Thyroid gland (tissue), 4 donors: ENCODE measurements at regions not wholly inside any gene's neighbourhood (a gene's known extent, or its start where the extent isn't known, plus 50 kb on each side); places are given as distances from the start of the nearest gene placed in this dataset.

Source experiments
- DNase-seq, 2 donors: peaks; one replicate each; pipeline ENCODE4 v3.0.0-alpha.2; 2019
- H3K27ac ChIP-seq, 3 donors: fragments of 200-600 bp; sonication (generic); 1 replicate in 2 of 3; 2 replicates in 1 of 3; pipeline ENCODE4 v1.5.1; 2016 to 2019; ENCODE audit warnings: mild to moderate bottlenecking in 1 of 3, moderate library complexity in 1 of 3
- H3K27me3 ChIP-seq: fragments of 200-600 bp; sonication (generic); one replicate; pipeline ENCODE4 v1.5.1; 2019
- H3K36me3 ChIP-seq, 2 donors: fragments of 200-600 bp; sonication (generic); one replicate each; pipeline ENCODE4 v1.5.1; 2016 to 2019
- H3K4me1 ChIP-seq, 2 donors: fragments of 200-600 bp; sonication (generic); one replicate each; pipeline ENCODE4 v1.5.1; 2017 to 2019
- H3K4me3 ChIP-seq, 3 donors: fragments of 200-600 bp; sonication (generic); replicated peaks in 1 of 3; 1 replicate in 2 of 3; 2 replicates in 1 of 3; pipeline ENCODE4 v1.5.1; 2016; ENCODE audit warnings: mild to moderate bottlenecking in 1 of 3
- H3K9me3 ChIP-seq: fragments of 200-600 bp; sonication (generic); one replicate; pipeline ENCODE4 v1.5.1; 2017
- POLR2A ChIP-seq, 2 donors: fragments of 450-650 bp; IDR thresholded peaks; one replicate each; pipeline ENCODE4 v1.6.1; 2017; ENCODE audit warnings: antibody characterized with exemption in 2 of 2, mild to moderate bottlenecking in 2 of 2, moderate library complexity in 1 of 2
- WGBS, 2 donors: methylation state at CpG; one replicate each; pipeline ENCODE4 v1.1.5; 2017; 5-methylcytosine and 5-hydroxymethylcytosine counted together
- intact Hi-C: fragments of 100-400 bp; cut with DNase I; formaldehyde crosslinking; loops from one replicate; pipeline ENCODE4 v1.15.1; 2023
- TF ChIP-seq, protein P1 (sequence below), 6 experiments: fragments of 200-600 bp in 3 of 6; fragments of 450-650 bp in 3 of 6; sonication (generic) in 3 of 6; IDR thresholded peaks; one replicate each; pipeline ENCODE4 v1.5.1; 2016 to 2019; ENCODE audit warnings: antibody characterized with exemption in 6 of 6, mild to moderate bottlenecking in 2 of 6, inconsistent platforms in 1 of 6, moderate library complexity in 1 of 6

DNA sequence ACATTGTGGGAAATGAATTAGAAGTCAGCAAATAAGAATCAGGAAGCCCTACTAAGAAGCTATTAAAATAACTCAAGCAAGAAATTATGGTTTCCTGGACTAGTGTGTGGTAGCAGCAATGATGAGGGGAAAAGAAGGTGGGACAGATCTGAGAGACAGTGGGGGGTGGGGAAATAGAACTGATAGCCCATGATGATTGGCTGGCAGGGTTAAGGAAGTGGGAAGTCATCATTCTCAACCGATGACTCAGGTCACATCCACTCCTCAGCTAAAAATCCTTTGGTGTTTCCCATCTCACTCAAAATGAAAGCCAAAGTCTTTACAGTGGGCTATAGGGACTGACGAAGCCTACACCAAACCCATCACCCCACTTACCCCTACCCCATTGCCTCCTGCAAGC is 153.9 kb upstream of the ARHGEF26 start:
- Histone ChIP-seq H3K9me3 (no peaks in the 10 kb centered on the region), H3K27ac (no peak overlapping the region), H3K27me3 (no peaks in the 10 kb centered on the region), H3K36me3 (no peaks in the 10 kb centered on the region), H3K4me1 (no peaks in the 10 kb centered on the region), H3K4me3 (no peak overlapping the region)
- WGBS, 2 donors = 90 to 98% methylated on average over 2 of the region's 2 CpGs
- no peak for DNase-seq
- TF ChIP-seq, protein P1, sequence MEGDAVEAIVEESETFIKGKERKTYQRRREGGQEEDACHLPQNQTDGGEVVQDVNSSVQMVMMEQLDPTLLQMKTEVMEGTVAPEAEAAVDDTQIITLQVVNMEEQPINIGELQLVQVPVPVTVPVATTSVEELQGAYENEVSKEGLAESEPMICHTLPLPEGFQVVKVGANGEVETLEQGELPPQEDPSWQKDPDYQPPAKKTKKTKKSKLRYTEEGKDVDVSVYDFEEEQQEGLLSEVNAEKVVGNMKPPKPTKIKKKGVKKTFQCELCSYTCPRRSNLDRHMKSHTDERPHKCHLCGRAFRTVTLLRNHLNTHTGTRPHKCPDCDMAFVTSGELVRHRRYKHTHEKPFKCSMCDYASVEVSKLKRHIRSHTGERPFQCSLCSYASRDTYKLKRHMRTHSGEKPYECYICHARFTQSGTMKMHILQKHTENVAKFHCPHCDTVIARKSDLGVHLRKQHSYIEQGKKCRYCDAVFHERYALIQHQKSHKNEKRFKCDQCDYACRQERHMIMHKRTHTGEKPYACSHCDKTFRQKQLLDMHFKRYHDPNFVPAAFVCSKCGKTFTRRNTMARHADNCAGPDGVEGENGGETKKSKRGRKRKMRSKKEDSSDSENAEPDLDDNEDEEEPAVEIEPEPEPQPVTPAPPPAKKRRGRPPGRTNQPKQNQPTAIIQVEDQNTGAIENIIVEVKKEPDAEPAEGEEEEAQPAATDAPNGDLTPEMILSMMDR (IDR thresholded peaks at IDR 0.05) = no peak
- TF ChIP-seq POLR2A (IDR thresholded peaks at IDR 0.05) = no peak
- intact Hi-C loops = no loop called here

DNA sequence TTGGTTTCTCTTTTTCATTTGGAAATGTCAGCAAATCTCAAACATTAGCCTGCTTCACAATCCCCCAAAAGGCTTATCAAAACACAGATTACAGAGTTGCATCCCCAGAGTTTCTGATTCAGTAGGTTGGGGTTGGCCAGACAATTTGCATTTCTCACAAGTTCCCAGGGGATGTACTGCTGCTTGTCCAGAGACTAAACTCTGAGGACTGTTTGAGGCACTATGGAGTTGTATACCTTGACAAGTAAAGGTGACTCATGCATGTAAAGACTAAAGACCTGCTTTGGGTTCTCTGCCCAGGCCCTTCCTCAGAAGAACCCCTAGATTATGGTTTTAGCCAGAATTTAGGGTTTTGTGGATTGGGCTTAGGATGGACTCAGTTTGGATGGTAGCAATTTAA is 151.1 kb upstream of the ARHGEF26 start:
- intact Hi-C loops = no loop called here
- H3K27me3 ChIP-seq = no peaks in the 10 kb centered on the region
- no peak overlapping the region for H3K4me3 ChIP-seq
- no peak for TF ChIP-seq POLR2A (IDR thresholded peaks at IDR 0.05)
- TF ChIP-seq, protein P1 (IDR thresholded peaks at IDR 0.05) = no peak
- H3K36me3 ChIP-seq = no peaks in the 10 kb centered on the region
- no peaks in the 10 kb centered on the region for H3K9me3 ChIP-seq
- DNase-seq = no peak
- no peaks in the 10 kb centered on the region for H3K4me1 ChIP-seq
- H3K27ac ChIP-seq = no peak overlapping the region

DNA sequence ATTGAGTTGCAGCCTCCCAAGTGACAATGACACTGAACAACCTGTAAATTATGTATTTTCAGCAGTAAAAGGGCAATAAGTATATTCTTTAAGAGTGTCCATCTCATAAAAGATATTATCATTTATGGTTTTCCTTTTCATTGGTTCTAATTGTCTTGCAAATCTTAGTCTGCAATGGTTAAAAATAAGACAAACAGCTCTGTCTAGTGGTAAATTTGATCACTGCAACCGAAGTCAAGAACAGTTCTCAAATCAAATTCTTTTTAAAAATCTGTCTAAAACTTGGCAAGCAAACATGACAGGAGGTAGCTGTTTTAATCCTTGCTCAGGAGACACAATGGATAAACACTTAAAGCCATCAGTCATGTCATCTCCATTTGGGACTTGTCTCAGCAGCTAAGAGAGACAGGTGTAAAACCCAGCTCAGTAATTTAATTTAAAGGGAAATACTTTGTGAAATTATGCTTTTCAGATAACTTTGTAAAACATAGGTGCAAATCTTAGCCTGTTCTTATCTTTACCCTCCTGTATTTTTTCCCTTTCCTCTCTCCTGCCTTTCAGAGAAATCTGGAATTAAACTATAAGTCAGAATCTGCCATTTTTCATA is 150.3 kb upstream of the ARHGEF26 start:
- Histone ChIP-seq H3K36me3 (no peaks in the 10 kb centered on the region), H3K4me1 (no peaks in the 10 kb centered on the region), H3K27ac (no peak overlapping the region), H3K27me3 (no peaks in the 10 kb centered on the region), H3K4me3 (no peak overlapping the region), H3K9me3 (no peaks in the 10 kb centered on the region)
- intact Hi-C loops = no loop called here
- WGBS, 2 donors = 2 to 5% methylated on average over 1 of the region's 1 CpG
- no peak for TF ChIP-seq POLR2A (IDR thresholded peaks at IDR 0.05)
- TF ChIP-seq, protein P1 (IDR thresholded peaks at IDR 0.05) = peak in 3 of 6 experiments; percentile 43 to 54 (median 46)
- no peak for DNase-seq

DNA sequence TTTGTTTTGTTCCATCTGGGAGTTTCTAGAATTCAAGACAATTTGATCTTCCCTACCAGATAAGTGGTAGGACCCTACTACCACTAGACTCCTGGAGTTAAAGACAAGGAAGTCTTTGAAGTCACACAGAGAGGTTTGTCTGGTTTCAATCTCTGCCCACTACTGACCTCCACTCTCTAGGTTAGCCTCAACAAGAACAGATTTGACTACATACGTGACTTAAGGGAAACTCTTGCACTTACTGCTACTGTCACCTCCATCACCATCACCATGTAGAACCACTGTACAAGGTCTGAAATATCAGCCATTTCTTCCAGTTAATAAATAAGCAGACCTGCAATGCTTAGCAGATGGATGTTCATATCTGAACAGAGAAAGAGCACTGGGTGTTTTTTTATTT is 148.3 kb upstream of the ARHGEF26 start:
- intact Hi-C loops = no loop called here

DNA sequence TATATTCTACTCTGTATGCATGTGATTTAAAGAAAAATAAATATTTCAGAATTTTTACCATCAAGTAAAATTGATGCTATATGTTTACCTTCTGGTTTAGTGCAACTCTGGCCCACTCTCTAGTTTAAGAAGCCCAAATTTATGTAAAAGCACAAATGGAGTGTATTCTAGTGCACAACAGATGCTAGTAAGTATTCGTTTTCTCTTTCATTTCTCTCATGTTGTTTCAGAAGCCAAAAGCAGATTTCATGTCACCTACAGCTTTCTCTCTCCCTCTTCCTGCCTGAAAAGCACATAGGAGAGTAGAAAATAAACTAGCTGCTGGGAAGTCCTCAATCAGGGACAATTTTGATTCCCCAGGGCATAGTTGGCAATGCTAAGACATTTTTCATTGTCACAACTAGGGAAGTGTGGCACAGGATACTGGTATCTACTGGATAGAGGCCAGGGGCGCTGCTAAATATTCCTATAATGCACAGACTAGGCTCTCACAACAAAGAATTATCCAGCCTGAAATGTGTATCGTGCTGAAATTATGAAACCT is 147.4 kb upstream of the ARHGEF26 start:
- WGBS, 2 donors = 71 to 83% methylated on average over 3 of the region's 3 CpGs
- no peaks in the 10 kb centered on the region for H3K36me3 ChIP-seq
- no peak for TF ChIP-seq POLR2A (IDR thresholded peaks at IDR 0.05)
- TF ChIP-seq, protein P1 (IDR thresholded peaks at IDR 0.05) = no peak
- no peaks in the 10 kb centered on the region for H3K9me3 ChIP-seq
- no peaks in the 10 kb centered on the region for H3K27me3 ChIP-seq
- H3K4me3 ChIP-seq = no peak overlapping the region
- no peak for DNase-seq
- no peaks in the 10 kb centered on the region for H3K4me1 ChIP-seq
- H3K27ac ChIP-seq = no peak overlapping the region
- intact Hi-C loops = no loop called here

More for the DNA sequence above, 148.3 kb upstream of the ARHGEF26 start:
- Histone ChIP-seq H3K4me1 (no peaks in the 10 kb centered on the region), H3K27me3 (no peaks in the 10 kb centered on the region), H3K27ac (no peak overlapping the region), H3K4me3 (no peak overlapping the region), H3K9me3 (no peaks in the 10 kb centered on the region), H3K36me3 (no peaks in the 10 kb centered on the region)
- no peak for DNase-seq
- no peak for TF ChIP-seq POLR2A (IDR thresholded peaks at IDR 0.05)
- TF ChIP-seq, protein P1 (IDR thresholded peaks at IDR 0.05) = no peak
- 93 to 100% methylated on average over 1 of the region's 1 CpG for WGBS, 2 donors
